ENCODE measurements at regions not wholly inside any gene's neighbourhood (a gene's known extent, or its start where the extent isn't known, plus 50 kb on each side); places are given as distances from the start of the nearest gene placed in this dataset.

- Histone ChIP-seq H3K4me2 (ENCODE audit: insufficient read depth, low read length) (no peak overlapping the region), H2AFZ (ENCODE audit: low read depth, low read length) (no peak overlapping the region), H3K27ac (ENCODE audit: extremely low read depth, low read depth, low read length) (no peak overlapping the region), H4K20me1 (replicated peaks; ENCODE audit: control insufficient read depth, insufficient read depth, low read length) (0 out of 2 replicates have a peak, but pooled peaks cover 3% of the 10 kb centered on the region), H3K9me3 (replicated peaks; ENCODE audit: control insufficient read depth, insufficient read depth, low read depth, low read length) (no peaks in the 10 kb centered on the region), H3K9me1 (ENCODE audit: control insufficient read depth, insufficient read depth, low read length) (no peaks in the 10 kb centered on the region), H3K4me3 (no peak overlapping the region), H3K9ac (ENCODE audit: insufficient read depth in 1 of 2, low read depth in 2 of 2, low read length in 2 of 2) (no peak overlapping the region), H3K79me2 (ENCODE audit: control insufficient read depth, insufficient read depth, low read length) (no peaks in the 10 kb centered on the region), H3K36me3 (ENCODE audit: control insufficient read depth, insufficient read depth, low read length) (no peaks in the 10 kb centered on the region), H3K4me1 (replicated peaks in 1 of 2; ENCODE audit: control insufficient read depth in 2 of 2, insufficient read depth in 2 of 2, low read length in 2 of 2) (no peaks in the 10 kb centered on the region), H3K27me3 (ENCODE audit: control insufficient read depth in 2 of 2, insufficient read depth in 2 of 2, low read length in 2 of 2) (peaks cover 24 to 62% of the 10 kb centered on the region in 2 experiments)
- no peak for ATAC-seq
- BruUV-seq (replicated peaks) = no TSS peak
- WGBS (ENCODE audit: insufficient coverage, low coverage, missing lambda C conversion rate) = 2% methylated on average over 15 of the region's 15 CpGs
- no peak for FAIRE-seq
- intact Hi-C loops (cut with micrococcal nuclease) = no loop called here
- CTCF ChIA-PET (ENCODE audit: low intra/inter-chr PET ratio) = no interaction called here
- POLR2A ChIA-PET = no interaction called here
- TF ChIP-seq TEAD1 (CRISPR knock-in tag; IDR thresholded peaks at IDR 0.05) (no peak), CLOCK (CRISPR knock-in tag; IDR thresholded peaks at IDR 0.05; ENCODE audit: borderline replicate concordance) (no peak), HNRNPUL1 (IDR thresholded peaks at IDR 0.05; ENCODE audit: low read length) (no peak), ZBTB49 (CRISPR knock-in tag; IDR thresholded peaks at IDR 0.05; ENCODE audit: borderline replicate concordance) (no peak), MTA3 (IDR thresholded peaks at IDR 0.05; ENCODE audit: borderline replicate concordance) (no peak), E2F5 (CRISPR knock-in tag; IDR thresholded peaks at IDR 0.05) (no peak), THAP12 (CRISPR knock-in tag; IDR thresholded peaks at IDR 0.05) (no peak), BCOR (IDR thresholded peaks at IDR 0.05) (no peak)
- DNase-seq (ENCODE audit: extremely low read depth in 1 of 4, low spot score in 3 of 4) = no peak
- in situ Hi-C loops (cut with MboI) = no loop called here
These were observed 154.1 kb downstream of the ZNF664 start for GRCh38 chr12:124126950-124127655.
